G401.6 (cell line): ENCODE measurements at regions not wholly inside any gene's neighbourhood (a gene's known extent, or its start where the extent isn't known, plus 50 kb on each side); places are given as distances from the start of the nearest gene placed in this dataset.

Experiments
- FAIRE-seq: peaks from 2 replicates; lab custom pipeline; 2012; peaks lifted over from hg19 to GRCh38; lab: Jason Lieb, UNC

DNA sequence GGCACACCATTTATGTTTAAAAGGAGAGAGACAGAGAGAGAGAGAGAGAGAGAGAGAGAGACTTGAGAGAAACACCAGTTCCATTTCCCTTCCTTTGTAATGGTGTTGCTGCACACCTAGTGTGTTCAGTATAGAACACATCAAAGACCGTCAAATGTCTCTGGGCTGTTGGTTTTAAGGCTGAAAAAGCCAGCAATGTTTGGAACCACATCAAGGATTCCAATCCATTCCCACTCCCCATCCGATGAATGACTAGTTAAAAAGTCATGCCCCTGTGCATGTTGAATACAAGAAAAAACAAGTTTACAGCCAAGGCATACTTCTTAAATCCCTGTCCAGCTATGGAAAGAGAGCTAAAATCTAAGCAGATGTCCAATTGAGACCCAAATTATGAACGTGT is 83.0 kb upstream of the IFNE start:
- FAIRE-seq = no peak

DNA sequence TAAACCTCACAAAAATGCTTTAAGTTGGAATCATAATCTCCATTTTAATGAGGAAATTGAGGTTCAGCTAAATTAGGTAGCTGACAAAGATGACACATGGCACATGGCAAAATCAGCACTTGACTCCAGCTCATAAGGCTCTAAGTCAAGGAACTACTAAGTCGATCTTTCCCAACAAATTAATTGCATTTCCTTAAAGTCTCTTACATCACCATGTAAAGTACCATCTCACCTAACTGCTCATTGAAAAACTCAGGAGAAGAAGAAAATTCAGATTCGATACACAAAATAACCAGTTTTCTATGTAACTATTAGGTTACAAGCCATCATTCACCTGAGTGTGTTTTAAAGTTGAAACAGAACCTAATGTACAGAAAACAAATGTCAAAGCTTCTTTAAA is 85.8 kb upstream of the IFNE start:
- no peak for FAIRE-seq

DNA sequence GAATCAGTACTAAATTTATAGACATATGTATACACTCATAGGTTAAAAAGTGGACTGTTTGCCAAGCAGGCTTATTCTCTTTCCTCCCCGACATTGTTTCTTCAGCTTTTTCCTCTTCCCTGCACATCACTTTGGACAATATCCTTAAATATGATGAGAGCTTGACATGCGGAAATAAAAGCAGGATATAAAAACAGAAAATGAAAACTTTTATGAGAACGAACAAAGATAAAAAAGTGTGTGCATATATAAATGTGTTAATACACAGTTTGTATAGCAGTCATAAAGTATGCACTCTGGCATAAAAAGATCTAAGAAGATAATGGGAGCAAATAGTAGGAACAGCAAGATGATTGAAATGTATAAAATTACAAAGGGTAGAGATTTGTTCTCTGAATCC is 86.4 kb upstream of the IFNE start:
- FAIRE-seq = no peak

DNA sequence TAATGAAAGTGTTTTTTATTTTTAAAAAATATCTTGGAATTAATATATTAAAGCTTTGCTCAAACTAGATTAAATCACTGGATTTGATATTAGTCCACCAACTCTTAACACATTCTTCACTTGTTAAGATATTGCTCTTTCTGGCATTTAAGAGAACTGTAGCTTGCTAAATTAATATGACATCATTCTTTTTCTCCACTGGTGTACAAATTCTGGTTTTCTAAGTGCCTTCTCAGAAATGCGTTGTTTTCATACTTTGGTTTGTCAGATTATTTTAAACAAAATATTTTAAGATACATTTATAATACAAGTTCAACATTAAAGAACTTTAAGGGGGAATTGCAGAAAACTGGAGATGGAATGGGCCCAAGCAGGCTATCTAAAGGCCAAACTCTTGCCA is 87.6 kb upstream of the IFNE start:
- no peak for FAIRE-seq

DNA sequence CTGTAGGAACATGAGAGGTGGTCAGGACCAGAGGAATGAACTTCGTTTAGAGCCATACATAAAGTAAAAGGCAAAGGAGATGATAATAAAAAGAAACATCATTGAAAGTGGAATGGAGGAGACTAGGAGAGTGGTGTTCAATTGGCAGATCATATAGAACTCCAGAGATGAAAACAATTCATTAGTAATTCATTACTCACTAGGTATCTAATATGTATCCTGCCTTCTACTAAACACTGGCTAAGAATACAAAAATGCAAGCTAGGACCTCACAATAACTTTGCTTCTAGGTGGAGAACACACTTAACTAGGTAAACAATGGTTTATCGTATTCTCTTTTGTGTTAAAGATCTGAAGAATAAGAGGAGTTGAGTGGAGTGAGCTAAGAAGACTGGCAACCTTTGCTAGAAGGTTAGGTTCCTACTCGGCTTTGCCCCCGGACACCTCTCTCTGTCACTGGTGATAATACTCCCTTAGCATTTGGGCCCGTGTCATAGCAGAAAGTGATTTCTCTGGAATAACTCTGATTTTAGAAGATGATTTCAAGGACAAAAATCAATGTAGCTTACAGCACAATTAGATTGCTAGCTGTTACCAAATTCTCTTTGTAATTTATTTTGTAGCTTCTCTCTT is 88.6 kb upstream of the IFNE start:
- no peak for FAIRE-seq

DNA sequence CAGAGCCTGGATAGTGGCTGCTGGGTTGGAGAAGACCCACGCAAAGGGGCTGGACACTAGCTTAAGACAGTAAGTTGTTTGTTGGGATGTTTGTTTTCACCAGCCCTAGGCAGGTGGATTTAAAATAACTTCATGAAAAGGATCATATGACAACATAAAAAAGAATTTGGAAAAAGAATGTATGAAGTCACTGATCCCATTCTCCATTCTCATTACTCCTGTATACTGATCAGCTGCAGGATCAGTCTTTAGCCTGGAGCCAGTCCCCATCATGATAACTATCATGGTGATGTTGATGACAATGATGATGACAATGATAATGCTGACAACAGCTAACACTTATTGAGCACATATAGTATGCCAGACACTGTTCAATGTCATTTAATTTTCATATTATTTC is 92.1 kb upstream of the IFNE start:
- FAIRE-seq = no peak

DNA sequence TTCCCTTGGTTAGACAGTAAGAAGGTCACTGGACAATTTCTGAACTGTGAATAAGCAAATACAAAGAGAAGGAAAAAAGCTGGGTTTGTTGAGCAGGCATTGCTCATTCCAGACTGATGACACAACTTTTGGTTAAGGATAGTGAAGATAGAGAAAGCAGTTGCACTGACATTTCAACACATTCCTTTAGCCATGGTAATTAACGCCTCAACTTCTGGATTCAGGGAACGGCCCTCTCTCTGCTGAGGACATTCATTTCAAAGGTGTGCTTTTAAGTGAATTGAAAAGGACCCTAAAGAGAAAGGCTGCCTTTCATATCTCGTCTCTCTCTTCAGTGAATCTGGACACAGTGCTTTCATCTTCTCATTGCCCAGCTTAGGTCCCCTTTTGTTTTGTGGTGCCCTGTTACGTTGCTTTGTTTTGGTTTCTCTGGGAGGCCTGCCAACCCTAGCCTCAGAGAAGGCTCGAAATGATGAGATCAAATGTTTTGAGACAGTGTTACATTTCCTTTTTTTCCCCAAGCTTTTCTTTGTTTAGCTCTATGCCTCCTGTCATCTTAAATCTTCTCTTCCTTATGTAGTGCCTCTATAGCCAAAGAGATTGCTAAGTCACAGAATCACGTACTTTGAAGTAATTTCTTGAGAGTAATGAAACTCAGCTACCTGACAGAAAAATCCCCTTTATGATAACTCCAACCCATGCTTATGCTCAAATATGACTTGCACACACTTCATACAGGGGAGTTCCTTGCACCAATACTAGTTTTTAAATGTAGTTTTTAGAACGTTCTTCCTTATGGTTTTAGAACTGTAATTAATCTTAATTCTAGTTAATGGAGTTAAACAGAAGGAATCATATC is 94.4 kb upstream of the IFNE start:
- FAIRE-seq = no peak

DNA sequence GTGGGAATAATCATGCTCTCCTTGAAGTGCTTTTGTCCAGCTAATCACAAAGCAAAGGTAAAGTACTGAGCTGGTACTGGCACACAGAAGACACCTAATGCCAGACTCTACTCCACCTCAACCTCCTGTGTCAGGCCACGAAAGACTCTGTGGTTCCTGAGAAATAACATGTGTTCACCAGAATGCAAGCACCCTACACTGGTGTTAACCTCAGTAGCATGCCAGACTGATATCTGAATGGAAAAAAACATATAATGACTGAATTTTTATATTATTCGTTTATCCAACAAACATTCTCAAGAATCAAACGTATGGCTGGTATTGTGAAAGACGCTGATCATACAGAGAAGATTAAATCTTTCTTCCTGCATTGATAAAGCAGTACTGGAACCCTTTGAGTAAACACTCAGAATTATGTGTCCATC is 97.1 kb upstream of the IFNE start:
- no peak for FAIRE-seq

DNA sequence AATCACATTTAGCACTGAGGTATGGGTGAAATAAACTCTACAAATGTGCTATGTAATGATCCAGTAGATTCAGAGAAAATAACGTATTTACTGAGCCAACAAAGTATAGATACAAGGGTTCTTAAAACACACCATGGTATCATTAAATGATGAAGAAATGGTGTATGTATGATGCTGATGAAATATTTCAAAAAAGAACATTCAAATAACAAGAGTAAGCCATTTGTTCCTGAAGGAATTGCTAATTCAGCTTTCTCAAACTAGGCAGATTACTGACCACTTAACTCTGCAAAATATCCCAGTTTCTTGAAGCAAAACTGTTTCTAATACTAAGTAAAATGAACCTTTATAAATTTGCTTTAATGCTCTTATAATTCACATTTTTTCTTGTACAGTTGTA is 97.6 kb upstream of the IFNE start:
- no peak for FAIRE-seq

DNA sequence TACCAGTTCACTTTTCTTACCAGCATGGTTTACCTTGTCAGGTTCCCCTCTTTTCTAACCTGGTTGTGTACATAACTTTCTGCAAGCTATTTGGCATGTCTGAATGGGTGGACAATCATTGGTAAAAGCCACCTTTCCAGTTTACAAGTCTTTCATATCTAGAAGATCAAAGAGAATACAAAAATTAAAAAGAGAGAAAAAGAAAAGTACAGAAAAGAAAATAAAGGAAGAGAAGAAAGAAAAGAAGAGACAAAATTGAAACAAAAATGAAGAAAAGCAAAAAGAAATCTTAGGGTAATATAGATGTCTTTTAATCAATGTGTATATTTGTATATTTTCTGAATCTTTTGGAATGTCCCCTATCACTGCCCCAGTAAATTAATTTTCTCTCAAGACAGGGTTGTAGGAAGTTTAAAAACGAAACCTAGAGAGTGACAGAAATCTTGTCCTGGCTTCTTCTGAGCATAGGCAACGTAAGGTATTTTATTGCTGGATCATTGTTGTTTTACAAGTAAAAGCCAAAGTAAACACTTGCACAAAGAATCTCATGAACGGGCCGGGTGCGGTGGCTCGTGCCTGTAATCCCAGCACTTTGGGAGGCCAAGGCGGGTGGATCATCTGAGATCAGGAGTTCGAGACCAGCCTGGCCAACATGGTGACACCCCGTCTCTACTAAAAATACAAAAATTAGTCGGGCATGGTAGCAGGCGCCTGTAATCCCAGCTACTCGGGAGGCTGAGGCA is 98.7 kb upstream of the IFNE start:
- no peak for FAIRE-seq

DNA sequence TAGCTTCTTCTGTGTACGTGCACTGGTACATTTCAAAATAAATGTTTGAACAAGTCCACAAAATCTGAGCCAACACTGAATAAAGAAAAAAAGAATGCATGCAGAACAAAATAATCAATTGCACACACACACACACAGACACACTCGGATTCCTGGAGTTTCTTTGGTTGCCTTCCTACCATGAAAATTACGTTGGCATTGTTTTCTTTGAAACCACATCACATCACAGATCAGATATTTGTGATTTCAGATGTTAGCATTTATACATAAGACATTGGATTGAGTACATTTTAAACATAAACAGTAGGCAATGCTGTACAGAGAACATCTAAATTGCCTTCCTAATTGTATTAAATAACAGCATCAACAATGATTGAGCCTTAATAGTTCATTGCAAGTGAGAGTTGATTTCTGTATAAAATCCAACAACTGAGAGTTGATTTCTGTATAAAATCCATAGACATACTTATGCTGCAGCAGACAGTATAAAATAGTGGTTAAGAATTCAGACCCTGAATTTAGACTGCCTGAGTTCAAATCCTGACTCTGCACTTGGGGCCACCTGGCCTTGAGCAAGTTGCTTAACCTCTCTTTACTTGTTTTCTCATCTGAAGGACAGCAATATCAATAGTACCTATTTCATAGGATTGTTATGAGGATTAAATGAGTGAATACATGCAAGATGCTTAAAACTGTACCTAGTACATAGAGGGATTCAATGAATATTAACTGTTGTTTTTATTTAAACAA is 101.7 kb upstream of the IFNE start:
- no peak for FAIRE-seq

DNA sequence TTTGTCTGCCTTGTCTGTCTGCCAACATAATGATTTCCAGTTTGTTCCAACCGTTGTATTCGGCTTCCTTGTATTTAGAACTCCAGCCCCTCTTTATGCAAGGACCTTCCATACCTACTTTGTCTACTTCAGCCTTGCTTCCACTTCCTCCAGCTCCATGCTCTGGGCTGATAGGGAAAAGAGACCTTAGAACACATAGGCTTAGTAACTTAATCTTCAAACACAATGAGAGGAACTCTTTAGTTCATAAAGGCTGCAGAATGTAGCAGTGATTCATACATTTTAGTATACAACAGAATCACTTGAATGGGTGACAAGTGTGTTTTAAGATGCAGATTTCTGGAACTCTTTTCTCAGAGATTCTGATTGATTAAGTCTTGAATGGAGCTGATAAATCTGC is 102.8 kb upstream of the IFNE start:
- FAIRE-seq = no peak

DNA sequence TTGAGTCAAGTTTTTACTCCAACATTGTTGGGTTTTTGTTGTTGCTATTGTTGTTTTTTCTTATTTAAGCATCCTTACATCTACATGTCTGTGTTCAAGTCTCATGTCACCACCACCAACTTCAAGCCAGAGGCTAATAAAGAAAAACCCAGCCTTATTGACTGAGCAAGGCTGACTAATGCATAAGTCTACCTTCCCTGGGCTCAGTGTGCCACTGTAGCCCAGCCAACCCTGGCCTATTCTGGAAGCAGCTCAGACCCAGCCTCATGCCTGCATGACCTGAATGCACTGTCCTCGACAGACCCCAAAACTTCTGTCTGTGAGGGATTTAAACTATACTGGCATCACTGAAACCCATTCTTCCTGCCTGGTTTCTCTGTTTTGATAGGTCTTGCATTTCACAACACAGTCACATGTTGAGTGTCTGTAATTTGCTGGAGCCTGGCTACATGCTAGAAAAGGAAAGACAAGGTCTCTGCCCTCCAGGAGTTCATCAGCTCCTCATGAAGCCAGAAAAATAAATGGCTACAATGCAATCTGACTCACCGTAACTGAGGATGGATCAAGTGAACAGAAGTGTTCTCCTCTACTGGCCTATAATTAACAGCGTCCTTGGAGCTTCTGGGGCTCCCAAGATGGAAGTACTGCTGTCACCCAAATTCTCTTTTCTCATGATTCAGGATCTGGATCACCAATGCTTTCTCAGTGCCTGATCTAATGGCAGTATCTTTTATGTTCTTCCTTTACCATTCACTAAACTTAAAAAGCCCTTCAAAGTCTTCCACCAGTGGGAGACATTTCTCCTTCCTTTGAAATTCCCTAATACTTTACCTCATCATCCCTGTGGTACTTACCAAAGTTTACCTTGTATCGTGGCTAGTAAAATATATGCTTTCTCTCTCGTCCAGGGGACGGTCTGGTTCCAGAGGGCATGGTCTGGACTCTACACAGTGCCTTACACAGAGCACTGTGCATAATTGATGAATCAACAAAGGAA is 103.9 kb upstream of the IFNE start:
- no peak for FAIRE-seq

DNA sequence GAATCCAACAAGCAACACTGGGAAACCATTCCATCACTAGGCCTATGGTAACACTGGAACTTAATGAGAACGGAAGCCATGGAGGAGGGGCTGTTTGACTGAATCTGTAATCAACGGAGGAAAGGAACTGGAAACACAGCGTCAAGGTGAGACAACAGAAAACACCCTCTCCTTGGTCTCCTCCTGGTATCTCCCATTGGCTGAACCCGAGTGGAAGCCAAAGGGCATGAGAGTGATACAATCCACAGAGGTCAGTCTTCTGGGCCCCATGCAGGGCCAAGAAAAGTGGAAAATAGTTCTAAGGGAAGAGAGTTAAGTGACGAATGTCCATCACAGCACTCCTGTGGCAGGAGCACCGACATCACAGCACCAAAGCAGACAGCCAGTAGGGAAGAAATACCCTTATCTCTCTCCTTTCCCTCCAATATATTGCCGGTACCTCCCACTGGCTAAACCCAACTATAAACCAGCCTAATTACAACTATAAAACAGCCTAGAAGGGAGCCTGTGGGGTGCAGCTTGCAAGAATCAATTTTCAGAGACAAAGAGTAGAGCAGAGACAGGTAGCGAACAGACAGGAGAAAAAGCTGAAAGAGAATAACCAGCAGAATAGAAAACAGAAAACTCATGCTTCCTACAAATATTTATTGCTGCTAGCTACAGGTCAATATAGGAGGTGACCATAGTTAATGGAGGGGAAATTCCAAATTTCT is 107.4 kb upstream of the IFNE start:
- no peak for FAIRE-seq

DNA sequence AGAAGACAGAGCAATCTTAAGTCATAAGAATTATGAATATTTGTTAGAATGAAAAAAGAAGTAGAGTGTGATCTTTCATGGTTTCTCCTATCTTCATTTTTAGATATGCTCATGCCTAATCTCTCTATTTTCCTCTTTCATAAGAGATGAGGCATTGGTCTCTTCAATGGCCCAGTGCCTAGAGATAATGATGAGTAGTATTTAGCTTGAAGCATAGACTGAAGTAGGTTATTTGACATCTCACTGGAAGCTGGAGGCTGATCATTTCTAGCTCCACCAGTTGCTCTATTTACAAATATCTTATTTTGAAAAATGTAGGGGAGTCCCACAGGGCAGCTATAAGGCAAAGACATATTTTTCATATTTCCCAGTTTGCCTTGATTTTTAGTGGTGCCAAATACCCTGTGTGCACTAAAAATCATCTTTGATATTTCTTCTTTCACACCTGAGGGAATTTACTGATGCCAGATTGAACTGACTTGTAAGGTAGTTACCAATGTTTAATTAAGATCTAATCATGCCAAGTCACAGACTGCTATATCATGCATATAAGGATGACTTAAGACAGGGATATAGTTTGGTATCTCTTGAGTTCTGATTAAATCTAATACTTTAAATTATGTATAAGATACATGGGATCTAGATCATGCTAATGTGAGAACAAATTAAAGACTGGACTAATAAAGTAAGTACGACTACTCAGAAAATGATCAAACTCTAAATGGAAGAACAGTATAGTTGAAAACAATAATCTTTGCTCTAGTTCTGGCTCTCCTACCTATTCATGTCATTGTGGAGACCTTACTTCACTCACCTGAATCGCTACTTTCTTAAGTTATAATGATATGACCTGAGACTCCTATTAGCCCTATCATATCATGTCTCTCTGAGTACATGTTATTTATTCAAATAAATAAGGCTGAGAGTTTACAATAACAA is 108.2 kb upstream of the IFNE start:
- FAIRE-seq = no peak

DNA sequence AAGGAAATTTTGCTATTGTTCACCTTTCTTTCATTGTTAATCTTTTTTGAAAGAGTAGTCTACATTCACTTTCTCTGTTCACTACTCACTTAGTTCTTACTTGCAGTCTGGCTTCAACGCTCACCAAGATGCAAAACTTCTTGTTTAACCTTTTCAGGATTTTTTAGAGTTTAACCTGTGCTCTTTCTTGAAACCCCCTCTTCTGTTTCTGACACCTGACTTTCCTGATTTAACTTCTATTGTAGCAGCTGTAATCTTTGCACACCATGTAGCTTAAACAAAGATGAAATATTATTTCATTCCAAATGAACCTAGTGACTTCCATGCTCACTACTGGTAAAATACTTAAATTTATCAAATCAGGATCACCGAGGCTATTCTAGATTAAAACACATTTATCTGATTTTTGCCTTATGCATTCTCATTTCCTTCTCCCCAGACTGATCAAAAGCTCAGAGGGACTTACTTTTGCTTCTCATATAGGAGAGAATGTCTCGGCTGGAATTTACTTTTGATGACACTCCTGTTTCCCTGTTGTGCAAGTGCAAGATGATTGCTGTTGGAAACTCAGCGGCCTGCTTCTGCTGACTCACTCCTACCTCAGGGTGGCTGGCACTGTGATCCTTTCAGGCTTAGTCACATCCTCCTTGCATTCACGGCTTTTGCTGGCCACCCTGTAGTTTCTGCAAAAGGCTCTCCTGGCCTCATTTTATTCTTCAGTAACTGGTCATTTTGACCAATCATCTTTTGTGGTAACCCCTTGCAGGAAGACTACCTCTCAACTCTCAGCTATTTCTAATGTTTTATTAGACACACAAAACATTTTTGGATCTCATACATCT is 109.3 kb upstream of the IFNE start:
- no peak for FAIRE-seq

DNA sequence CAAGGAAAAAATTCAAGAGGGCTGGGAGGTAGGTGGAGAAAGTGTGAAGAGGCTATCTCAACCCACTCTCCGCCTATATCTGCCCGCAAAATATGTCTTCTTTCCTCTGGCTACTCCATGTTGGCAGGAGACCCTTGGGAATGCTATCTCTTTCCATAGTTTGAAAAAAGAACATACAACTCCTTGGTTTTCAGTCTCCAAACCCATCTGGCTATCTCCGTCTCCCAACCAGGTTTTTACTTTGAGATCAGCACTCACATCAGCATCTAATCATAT is 109.9 kb upstream of the IFNE start:
- no peak for FAIRE-seq

DNA sequence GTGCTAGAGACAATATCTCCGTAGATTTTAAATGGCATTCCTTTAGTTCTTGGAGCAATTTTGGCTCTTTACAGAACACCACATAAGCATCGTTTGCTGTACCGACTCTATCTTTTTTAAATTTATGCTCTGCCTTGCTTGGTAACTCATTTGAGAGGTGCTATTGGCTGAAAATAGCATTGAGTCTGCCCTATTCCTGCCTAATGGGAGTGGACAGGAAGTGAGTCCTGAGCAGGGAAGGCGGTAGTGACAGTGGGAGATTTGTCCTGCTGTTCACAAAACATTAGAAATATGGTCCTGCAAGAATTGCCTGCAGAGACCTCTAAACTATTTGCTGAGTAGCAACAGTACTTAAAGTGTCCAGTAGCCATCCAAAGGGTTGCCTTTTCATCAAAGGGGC is 115.2 kb upstream of the IFNE start:
- FAIRE-seq = no peak

DNA sequence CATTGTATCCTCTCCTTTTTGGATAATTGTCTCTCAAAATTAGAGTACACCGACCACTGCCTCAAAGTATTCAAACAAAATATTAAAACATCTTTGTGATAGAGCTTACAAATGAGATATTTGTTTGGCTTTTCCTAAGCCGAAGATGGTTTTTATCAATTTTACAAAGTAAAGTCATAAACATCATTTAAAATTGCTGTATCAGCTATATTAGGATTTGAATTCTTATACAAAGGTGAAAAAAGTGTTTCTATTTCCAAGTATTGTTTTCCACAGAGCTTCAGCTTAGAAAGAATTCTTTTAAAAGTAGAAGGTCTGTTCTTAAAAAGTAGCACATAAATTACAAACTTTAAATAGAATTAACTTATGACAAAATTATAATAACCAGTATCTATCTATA is 116.6 kb upstream of the IFNE start:
- no peak for FAIRE-seq
